SU-DHL-6 (cell line): ENCODE measurements at regions not wholly inside any gene's neighbourhood (a gene's known extent, or its start where the extent isn't known, plus 50 kb on each side); places are given as distances from the start of the nearest gene placed in this dataset.

Experiments
- H2AFZ ChIP-seq: fragments of 200-600 bp; sonication (generic); 2 replicates; pipeline ENCODE4 v1.6.1; 2014; ENCODE audit warnings: low read depth, mild to moderate bottlenecking, moderate library complexity, mixed read lengths, antibody characterized with exemption, low read length; ENCODE audit not compliant: severe bottlenecking
- H3F3A ChIP-seq: fragments of 200-600 bp; shearing (Covaris generic); 2 replicates; pipeline ENCODE4 v1.6.0; 2016; ENCODE audit warnings: antibody characterized with exemption, mild to moderate bottlenecking; ENCODE audit not compliant: insufficient read depth
- H3K27ac ChIP-seq: fragments of 200-600 bp; sonication (generic); 2 replicates; pipeline ENCODE4 v1.5.1; 2016; ENCODE audit warnings: low read depth, mild to moderate bottlenecking, low read length, moderate library complexity, mixed read lengths
- H3K27me3 ChIP-seq: fragments of 200-600 bp; sonication (generic), shearing (Covaris generic); 2 replicates; pipeline ENCODE4 v1.6.0; 2014; ENCODE audit warnings: mild to moderate bottlenecking, low read length
- H3K36me3 ChIP-seq: fragments of 200-600 bp; sonication (generic); 2 replicates; pipeline ENCODE4 v1.6.1; 2014; ENCODE audit warnings: mild to moderate bottlenecking, low read length, mixed read lengths
- H3K4me2 ChIP-seq: fragments of 300-600, 200-600 bp; shearing (Covaris generic), sonication (generic); 2 replicates; pipeline ENCODE4 v1.6.0; 2014; ENCODE audit warnings: low read length, low read depth, mild to moderate bottlenecking; ENCODE audit not compliant: poor library complexity, severe bottlenecking
- H3K4me3 ChIP-seq: fragments of 200-600 bp; sonication (generic); 2 replicates; pipeline ENCODE4 v1.5.1; 2014; ENCODE audit warnings: antibody characterized with exemption, low read length, mild to moderate bottlenecking, mixed read lengths; ENCODE audit not compliant: insufficient read depth, poor library complexity, severe bottlenecking
- H3K79me2 ChIP-seq: fragments of 200-600 bp; sonication (generic); 2 replicates; pipeline ENCODE4 v1.6.1; 2014; ENCODE audit warnings: mild to moderate bottlenecking, low read length, moderate library complexity; ENCODE audit not compliant: insufficient read depth
- H3K9ac ChIP-seq: fragments of 200-600 bp; sonication (generic); 2 replicates; pipeline ENCODE4 v1.7.0; 2014; ENCODE audit warnings: mild to moderate bottlenecking, low read length
- H3K9me2 ChIP-seq: fragments of 200-600 bp; sonication (generic); replicated peaks from 2 replicates; pipeline ENCODE4 v1.6.1; 2014; ENCODE audit warnings: low read length; ENCODE audit not compliant: insufficient read depth
- H3K9me3 ChIP-seq: fragments of 200-600 bp; sonication (generic); 2 replicates; pipeline ENCODE4 v1.6.1; 2014; ENCODE audit warnings: low read length, mixed read lengths; ENCODE audit not compliant: insufficient read depth
- H4K20me1 ChIP-seq: fragments of 200-600 bp; sonication (generic); 2 replicates; pipeline ENCODE4 v1.6.1; 2014; ENCODE audit warnings: low read depth, mild to moderate bottlenecking, antibody characterized with exemption, low read length, moderate library complexity, mixed read lengths
- CTCF ChIP-seq: fragments of 200-600 bp; sonication (generic); IDR thresholded peaks from one replicate; pipeline ENCODE4 v1.5.1; 2017; ENCODE audit warnings: antibody characterized with exemption, mild to moderate bottlenecking, low read length, moderate library complexity; ENCODE audit not compliant: insufficient read depth, poor library complexity, severe bottlenecking
- EZH2phosphoT487 ChIP-seq: fragments of 200-600 bp; sonication (generic), shearing (Covaris generic); conservative IDR thresholded peaks from 2 replicates; pipeline ENCODE4 v1.6.1; 2018; ENCODE audit warnings: mild to moderate bottlenecking, antibody characterized with exemption, low read length, moderate library complexity, mixed read lengths

GRCh38 chr4:60737858-60738257 is 462.3 kb upstream of the ADGRL3 start:
- TF ChIP-seq CTCF = no peak
- H3K4me2 ChIP-seq = no peak overlapping the region
- H3F3A ChIP-seq = no peaks in the 10 kb centered on the region
- H3K36me3 ChIP-seq = no peaks in the 10 kb centered on the region
- H3K4me3 ChIP-seq = no peak overlapping the region
- no peaks in the 10 kb centered on the region for H3K27me3 ChIP-seq
- H2AFZ ChIP-seq = no peak overlapping the region
- H3K9ac ChIP-seq = no peak overlapping the region
- no peaks in the 10 kb centered on the region for H4K20me1 ChIP-seq
- H3K9me2 ChIP-seq = no peaks in the 10 kb centered on the region
- H3K79me2 ChIP-seq = no peaks in the 10 kb centered on the region
- no peak overlapping the region for H3K27ac ChIP-seq
- H3K9me3 ChIP-seq = no peaks in the 10 kb centered on the region

- Histone ChIP-seq H3K79me2 (no peaks in the 10 kb centered on the region), H3K4me3 (no peak overlapping the region), H3K9ac (no peak overlapping the region), H3K27ac (no peak overlapping the region), H2AFZ (no peak overlapping the region), H3K4me2 (no peak overlapping the region), H3K9me2 (no peaks in the 10 kb centered on the region), H3K36me3 (no peaks in the 10 kb centered on the region), H3K9me3 (no peaks in the 10 kb centered on the region), H3K27me3 (no peaks in the 10 kb centered on the region), H4K20me1 (no peaks in the 10 kb centered on the region), H3F3A (no peaks in the 10 kb centered on the region)
- TF ChIP-seq CTCF (no peak), EZH2phosphoT487 (no peak)
Measured at GRCh38 chr4:60743654-60744053, 456.5 kb upstream of the ADGRL3 start.

- no peaks in the 10 kb centered on the region for H3K9me2 ChIP-seq
- TF ChIP-seq CTCF (no peak), EZH2phosphoT487 (no peak)
- no peaks in the 10 kb centered on the region for H3K36me3 ChIP-seq
- no peaks in the 10 kb centered on the region for H4K20me1 ChIP-seq
- H3F3A ChIP-seq = no peaks in the 10 kb centered on the region
- no peak overlapping the region for H3K27ac ChIP-seq
- H3K9ac ChIP-seq = no peak overlapping the region
- H3K4me3 ChIP-seq = no peak overlapping the region
- H3K9me3 ChIP-seq = no peaks in the 10 kb centered on the region
- no peak overlapping the region for H3K4me2 ChIP-seq
- no peaks in the 10 kb centered on the region for H3K79me2 ChIP-seq
- no peaks in the 10 kb centered on the region for H3K27me3 ChIP-seq
- no peak overlapping the region for H2AFZ ChIP-seq
Measured at GRCh38 chr4:60744767-60745166, 455.4 kb upstream of the ADGRL3 start.
